GM21360 (cell line): ENCODE measurements at regions not wholly inside any gene's neighbourhood (a gene's known extent, or its start where the extent isn't known, plus 50 kb on each side); places are given as distances from the start of the nearest gene placed in this dataset.

ENCODE experiments used
- ATAC-seq: cut with Tn5 transposase; IDR thresholded peaks from one replicate; pipeline ENCODE4 v1.9.1; 2021; ENCODE audit warnings: mild to moderate bottlenecking, moderate library complexity; ENCODE audit not compliant: unreplicated experiment

DNA sequence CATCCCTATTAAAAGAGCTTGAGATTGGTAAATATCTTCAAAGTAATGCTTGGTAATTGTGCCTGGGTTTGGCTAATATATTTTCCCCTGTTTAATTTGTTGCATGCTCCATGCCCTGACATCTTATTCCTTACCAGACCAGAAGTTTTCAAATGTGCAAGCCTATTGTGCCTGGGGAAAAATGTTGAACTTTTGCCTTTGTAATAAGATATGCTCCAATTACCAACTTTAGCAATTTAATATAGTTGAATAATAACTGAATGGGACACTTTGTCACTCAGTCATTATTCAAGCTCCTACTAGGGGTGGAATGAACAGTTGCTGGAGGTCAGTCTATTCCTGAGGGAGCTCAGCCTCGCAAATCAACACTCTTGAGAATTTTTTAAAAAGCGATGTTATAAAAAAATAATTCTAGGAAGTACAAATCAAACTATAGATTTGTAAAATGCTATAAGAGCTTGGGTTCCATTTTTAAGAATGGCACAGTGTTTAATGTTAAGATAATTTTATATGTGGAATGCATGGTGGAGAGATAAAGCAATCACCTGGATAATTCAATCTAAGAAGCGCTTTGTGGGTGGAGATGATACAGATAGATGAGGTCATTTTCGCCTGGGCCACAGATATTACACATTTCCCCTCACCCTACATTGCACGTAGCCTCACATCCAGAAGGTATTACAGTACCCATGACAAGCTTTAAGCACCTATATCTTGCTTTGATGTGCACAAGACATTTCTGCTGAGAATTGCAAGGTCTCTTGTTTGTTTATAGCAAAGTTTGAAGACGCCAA lies 231.8 kb downstream of the PIK3R1 start:
- ATAC-seq, result no peak

DNA sequence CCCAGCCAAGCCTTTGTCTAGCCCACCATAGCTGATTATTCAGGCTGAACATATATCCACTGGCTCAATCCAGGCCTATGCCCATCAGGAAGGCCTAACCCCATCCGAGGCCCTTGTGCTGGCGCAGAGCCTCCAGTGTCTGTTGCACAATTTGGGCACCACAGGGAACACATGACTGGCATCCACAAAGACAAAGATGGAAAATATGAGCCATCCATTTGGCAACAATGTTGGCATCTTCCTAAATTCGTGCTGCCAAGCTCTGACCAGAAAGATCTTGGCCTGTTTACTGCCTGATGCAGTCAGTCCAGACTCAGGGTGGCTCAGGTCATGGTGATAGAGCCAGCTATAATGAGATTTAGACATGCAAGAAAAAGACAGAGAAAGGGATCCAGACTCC lies 233.8 kb downstream of the PIK3R1 start:
- no peak for ATAC-seq

GRCh38 chr5:68450245-68450852 lies 234.8 kb downstream of the PIK3R1 start:
- ATAC-seq, result no peak

DNA sequence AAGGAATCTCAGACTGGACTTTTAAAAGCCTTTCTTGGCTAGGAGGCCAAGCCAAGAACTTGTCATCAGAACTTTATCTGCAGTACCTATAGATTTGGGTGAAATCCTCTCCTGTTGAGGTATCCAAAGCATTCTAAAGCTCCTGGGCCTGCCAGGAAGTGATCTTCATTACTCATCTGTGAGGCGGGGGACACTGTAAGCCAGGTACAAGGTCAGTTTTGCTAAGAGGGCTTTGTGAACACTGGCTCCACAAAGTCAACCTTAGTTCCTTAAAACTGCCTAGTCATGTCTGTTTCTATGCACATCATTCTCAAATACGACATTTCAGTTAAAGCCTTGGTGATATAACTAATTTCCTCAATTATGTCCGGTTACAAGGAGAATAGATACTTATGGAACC lies 236.7 kb downstream of the PIK3R1 start:
- ATAC-seq, result no peak

DNA sequence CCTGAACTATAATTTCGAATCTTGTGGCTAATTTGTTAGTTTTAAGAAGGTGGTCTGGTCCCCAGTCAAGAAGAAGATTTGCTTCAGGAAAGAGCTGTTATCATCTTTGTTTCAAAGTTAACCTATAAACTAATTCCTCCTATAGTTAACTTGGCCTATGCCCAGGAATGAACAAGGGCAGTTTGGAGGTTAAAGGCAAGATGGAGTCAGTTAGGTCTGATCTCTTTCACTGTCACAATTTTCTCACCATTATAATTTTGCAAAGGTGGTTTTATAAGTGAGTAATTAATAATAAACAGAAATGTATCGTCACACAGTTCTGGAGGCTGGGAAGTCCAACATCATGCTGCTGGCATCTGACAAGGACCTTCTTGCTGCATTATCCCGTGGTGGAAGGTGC lies 238.6 kb downstream of the PIK3R1 start:
- no peak for ATAC-seq

GRCh38 chr5:68454766-68455165 lies 239.2 kb downstream of the PIK3R1 start:
- no peak for ATAC-seq

- ATAC-seq, result no peak
Observed at GRCh38 chr5:68455216-68455615, 239.7 kb downstream of the PIK3R1 start.

DNA sequence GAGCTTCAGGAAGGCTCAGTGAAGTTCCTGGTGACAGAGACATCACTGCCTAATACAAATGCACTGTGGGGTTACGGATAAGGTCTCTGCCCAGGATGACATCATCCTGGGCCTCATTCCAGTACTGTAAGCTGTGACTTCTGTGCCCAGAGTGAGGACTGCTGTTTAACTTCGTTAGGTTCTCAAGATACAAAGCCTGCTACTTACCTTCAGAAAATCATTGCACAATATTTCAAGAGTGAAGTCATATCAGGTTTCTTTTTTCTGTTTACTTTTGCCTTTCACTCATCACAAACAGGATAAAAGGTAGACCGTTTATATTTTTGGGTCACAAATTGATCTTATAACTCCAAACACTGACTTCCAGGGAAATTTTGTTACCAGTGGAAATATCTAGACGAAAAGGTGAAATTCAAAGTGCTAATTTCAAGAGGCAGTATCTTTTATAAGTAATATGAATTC lies 241.2 kb downstream of the PIK3R1 start:
- no peak for ATAC-seq

- no peak for ATAC-seq
Observed at GRCh38 chr5:68457285-68457684, 241.7 kb downstream of the PIK3R1 start.

DNA sequence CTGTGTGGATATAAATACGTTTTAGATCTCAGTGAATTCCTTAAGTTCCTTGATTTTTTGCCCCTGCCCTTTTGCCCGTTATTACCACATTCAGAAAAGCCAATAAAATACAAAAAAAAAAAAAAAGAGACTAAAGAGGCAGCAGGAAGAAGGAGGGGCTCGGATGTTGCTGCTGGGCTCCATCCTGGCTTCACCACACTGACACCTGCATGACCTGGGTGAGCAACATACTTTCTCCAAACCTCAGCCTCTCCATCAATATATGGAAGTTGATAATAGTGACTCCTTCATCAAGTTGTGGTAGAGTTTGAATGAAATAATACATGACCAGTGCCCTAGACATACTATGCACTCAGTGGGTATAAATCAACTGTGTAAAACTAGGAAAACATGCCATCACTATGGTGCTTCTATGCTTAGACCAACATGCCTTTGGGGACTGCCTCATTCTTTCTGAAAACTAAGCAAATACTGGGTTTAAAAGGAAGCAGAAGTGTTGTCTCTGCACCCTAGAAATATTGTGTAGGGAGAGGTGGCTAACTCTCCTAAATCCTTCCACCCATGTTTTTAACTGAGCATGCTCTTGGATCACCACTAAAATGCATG lies 243.0 kb downstream of the PIK3R1 start:
- no peak for ATAC-seq

GRCh38 chr5:68459093-68459809 lies 243.7 kb downstream of the PIK3R1 start:
- ATAC-seq, result no peak

DNA sequence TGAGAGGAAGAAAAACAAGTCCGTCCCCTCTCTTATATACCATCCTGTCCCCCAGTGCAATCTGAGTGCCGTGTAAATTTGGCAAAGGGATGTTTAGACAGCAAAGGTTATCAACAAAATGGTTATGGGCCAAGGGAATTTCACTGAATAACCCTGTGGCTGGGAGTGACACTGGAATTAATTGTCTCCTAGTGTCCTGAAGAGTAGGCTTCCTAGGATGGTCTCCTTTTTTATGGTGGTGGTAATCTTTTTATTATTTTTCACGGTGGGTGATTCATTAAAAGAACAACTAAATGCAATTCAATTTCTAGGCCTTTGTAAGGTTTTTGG lies 244.2 kb downstream of the PIK3R1 start:
- no peak for ATAC-seq

DNA sequence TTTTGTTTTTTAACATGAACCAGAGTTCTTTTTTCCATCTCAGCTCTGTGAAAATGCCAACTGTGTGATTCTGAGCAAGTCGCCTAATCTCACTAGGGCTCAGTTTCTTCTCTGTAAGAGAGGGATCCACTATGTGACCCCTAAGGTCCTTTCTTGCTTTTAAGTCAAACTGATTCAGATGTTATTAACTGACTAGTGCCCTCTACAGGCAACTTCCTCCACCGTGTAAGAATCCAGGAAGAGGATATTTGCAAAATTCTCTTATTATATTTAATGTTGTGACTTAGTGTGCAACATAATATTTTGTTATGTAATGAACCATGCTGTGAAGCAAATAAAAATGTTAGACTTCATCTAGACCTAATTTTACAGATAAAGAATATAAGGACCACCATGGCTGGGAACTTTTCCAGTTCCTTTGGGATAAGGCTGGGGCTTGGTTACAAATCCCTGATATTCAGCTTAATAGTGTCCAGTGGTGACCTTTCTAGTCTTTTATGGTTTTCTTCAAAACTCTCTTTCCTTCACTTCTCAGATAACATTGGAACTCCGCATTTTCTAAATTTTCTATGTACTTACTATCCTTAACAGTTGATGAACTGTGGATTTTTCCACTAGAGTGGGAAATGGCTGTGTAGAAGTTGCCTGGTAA lies 244.7 kb downstream of the PIK3R1 start:
- peak; percentile 51 for ATAC-seq

GRCh38 chr5:68463606-68464005 lies 248.1 kb downstream of the PIK3R1 start:
- ATAC-seq, result no peak

DNA sequence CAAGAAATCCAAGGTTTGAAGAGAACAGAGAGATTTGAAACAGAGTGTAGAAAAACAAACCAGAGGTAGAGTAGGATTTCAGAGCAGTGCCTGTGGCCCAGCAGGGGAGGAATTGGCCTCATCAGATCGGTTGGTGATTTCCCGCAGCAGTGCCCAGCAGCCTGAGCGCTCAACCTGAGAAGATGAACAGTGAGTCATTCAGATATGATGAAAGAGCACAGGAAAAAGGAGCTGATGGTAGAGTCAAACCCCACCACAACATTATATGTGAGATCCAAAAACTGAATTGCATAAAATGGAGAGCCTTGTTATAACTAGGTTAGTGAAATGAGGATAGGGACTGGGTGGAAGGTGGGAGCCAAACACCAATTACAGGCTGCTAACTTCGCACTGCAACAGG lies 248.9 kb downstream of the PIK3R1 start:
- no peak for ATAC-seq

- ATAC-seq, result no peak
Observed at GRCh38 chr5:68465133-68465532, 249.6 kb downstream of the PIK3R1 start.

DNA sequence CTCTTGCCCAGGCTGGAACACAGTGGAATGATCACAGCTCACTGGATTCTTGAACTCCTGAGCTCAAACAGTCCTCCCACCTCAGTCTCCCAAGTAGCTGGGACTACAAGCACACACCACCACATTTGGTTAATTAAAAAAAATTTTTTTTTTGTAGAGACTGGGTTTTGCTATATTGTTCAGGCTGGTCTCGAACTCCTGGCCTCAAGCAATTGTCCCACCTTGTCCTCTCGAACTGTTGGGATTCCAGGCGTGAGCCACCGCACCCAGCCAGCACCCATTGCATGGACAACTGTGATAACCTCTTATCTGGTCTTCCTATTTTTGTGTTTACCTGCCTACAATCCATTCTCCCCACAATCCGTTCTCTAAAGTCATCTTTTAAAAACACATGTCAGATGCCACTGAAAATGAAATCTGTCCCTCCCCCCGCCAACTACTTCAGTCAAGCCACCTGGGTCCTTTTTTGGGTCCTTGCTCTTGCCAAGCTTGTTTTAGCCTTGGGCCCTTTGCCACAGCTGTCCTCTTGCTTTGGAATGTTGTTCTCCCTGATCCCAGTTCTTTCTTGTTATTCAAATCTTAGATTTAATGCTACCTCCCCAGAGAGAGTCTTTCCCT lies 250.5 kb downstream of the PIK3R1 start:
- no peak for ATAC-seq

DNA sequence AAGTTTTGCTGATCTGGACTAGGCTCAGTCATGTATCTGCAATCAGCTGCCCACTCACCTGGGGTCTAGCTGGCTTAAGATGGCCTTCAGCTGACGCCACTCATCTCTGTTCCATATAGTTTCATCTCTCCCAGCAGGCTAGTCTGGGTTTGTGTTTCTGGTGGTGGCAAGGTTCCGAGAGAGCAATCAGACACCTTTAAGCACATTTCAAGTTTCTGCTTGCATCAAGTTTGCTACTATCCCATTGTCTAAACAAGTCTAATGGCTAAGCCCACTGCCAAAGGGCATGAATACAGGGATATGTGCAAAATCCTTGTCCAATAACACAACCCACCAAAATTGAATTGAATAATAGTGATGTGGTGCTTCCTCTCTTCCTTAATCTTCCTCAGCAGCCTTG lies 251.7 kb downstream of the PIK3R1 start:
- ATAC-seq, result no peak

DNA sequence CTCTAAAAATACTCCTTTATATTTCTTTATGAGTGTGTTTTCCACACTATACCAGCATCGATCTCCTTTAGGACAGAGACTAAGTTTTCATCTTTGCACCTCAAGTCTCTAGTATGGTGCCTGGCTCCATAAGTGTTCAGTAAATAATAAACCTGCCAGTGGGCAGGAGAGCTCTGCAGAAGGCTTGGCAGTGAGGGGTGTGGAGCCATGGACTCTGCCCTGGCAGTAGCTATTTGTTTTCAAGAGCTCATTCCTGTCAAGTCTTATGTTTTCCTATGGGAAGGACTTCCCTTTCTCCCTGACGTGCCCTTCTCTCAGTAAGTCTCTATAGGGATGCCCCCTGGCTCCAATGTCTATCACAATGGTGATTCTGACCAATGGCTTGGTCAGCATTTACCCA lies 252.2 kb downstream of the PIK3R1 start:
- no peak for ATAC-seq

GRCh38 chr5:68468322-68468721 lies 252.8 kb downstream of the PIK3R1 start:
- no peak for ATAC-seq

GRCh38 chr5:68475476-68475983 lies 260.0 kb downstream of the PIK3R1 start:
- no peak for ATAC-seq
